ENCODE measurements at regions not wholly inside any gene's neighbourhood (a gene's known extent, or its start where the extent isn't known, plus 50 kb on each side); places are given as distances from the start of the nearest gene placed in this dataset.
A peak's percentile ranks its signal among the peaks of the same experiment; 100 is the strongest.
"Not testable (repeated sequence)": the region's sequence is repeated elsewhere in the genome, so short reads cannot be mapped to it uniquely, and the experiment has no call there.

GRCh38 chr1:88595355-88596002 is 88.6 kb upstream of the PKN2 start:
- no peaks in the 10 kb centered on the region for H3K4me1 ChIP-seq
- DNase-seq, result no peak
- TF ChIP-seq CTCF (IDR thresholded peaks at IDR 0.05), result peak in 3 of 6 experiments; percentile 11 to 33 (median 31)
- TF ChIP-seq EP300 (IDR thresholded peaks at IDR 0.05), result no peak
- TF ChIP-seq POLR2A (IDR thresholded peaks at IDR 0.05), result no peak
- H3K4me3 ChIP-seq, result no peak overlapping the region
- no peaks in the 10 kb centered on the region for H3K27me3 ChIP-seq
- peaks cover 0 to 17% (median 8%) of the 10 kb centered on the region in 4 donors for H3K9me3 ChIP-seq
- H3K36me3 ChIP-seq, result no peaks in the 10 kb centered on the region
- no peak overlapping the region for H3K27ac ChIP-seq
- ATAC-seq (ENCODE audit: low FRiP score in 2 of 2), result no peak
- 52 to 60% methylated on average over 4 of the region's 4 CpGs for WGBS, 2 donors

GRCh38 chr1:88597973-88598372 is 86.1 kb upstream of the PKN2 start:
- not testable (repeated sequence) for H3K36me3 ChIP-seq; DNase-seq; ATAC-seq (ENCODE audit: low FRiP score in 2 of 2); H3K27me3 ChIP-seq; H3K27ac ChIP-seq; H3K4me3 ChIP-seq; H3K4me1 ChIP-seq
- H3K9me3 ChIP-seq, result peaks cover 0 to 17% (median 6%) of the 10 kb centered on the region in 4 donors
- WGBS, 2 donors, result 53 to 60% methylated on average over 1 of the region's 1 CpG

DNA sequence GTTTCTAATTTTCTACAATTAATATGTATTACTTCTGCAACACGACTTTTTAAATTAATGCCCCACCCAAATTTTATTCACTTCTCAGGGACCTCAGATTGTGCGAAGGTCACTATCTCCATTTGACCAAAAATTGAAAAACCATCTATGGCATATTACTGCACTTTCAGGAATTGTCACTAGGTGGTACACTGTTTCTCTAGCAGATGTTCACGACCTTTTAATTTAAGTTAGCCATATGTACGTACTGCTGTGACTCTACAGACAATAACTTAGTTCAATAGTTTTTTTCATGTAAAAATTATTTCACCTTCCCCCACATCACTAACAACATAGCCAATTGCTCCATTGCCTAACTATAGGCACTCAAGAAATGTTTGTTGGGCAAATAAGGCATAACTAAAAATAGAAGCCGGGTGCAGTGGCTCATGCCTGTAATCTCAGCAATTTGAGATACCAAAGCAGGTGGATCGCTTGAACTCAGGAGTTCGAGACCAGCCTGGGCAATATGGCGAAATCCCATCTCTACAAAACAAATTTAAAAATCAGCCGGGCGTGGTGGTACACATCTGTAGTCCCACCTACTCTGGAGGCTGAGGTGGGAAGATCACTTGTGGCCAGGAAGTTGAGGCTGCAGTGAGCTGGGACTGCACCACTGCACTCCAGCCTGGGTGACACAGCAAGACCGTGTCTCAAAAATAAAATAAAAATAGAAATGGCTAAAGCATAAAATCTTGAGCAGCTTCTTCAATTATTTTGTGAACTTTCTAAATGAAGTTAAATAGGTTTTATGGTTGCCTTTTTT is 75.7 kb upstream of the PKN2 start:
- Histone ChIP-seq H3K4me3 (no peak overlapping the region), H3K4me1 (no peaks in the 10 kb centered on the region), H3K27me3 (no peaks in the 10 kb centered on the region), H3K9me3 (no peaks in the 10 kb centered on the region), H3K36me3 (no peaks in the 10 kb centered on the region), H3K27ac (no peak overlapping the region)
- ATAC-seq (ENCODE audit: low FRiP score in 2 of 2) (no peak), DNase-seq (no peak)
- WGBS, 2 donors, result 57 to 59% methylated on average over 11 of the region's 11 CpGs
- no peak for TF ChIP-seq POLR2AphosphoS5 (IDR thresholded peaks at IDR 0.05)
- TF ChIP-seq CTCF (IDR thresholded peaks at IDR 0.05), result peak in 5 of 6 experiments; percentile 20 to 29 (median 24)

DNA sequence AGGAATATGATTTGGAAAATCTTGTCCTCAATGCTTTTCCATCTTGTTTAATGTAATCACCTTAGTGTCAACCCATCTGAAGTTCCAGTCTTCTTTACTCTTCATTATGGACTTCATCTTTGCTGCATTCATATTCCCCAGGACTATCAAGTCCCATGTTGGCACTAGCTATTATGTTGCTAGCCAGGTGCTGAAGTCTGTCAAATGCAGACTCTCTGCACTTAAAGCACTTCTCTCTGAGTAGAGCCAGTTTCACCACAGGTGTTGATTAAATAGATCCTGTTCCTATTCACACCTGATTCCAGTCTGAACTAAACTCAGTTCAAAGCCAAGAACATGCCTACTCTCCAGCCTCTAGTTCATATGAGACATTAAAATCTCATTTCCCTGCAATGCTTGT is 75.0 kb upstream of the PKN2 start:
- no peak overlapping the region for H3K4me3 ChIP-seq
- no peaks in the 10 kb centered on the region for H3K4me1 ChIP-seq
- H3K27ac ChIP-seq, result no peak overlapping the region
- H3K36me3 ChIP-seq, result no peaks in the 10 kb centered on the region
- H3K27me3 ChIP-seq, result no peaks in the 10 kb centered on the region
- no peaks in the 10 kb centered on the region for H3K9me3 ChIP-seq
- DNase-seq (no peak), ATAC-seq (ENCODE audit: low FRiP score in 2 of 2) (no peak)
- TF ChIP-seq POLR2AphosphoS5 (IDR thresholded peaks at IDR 0.05), result no peak
- no peak for TF ChIP-seq EP300 (IDR thresholded peaks at IDR 0.05)
- no peak for TF ChIP-seq CTCF (IDR thresholded peaks at IDR 0.05)
- no peak for TF ChIP-seq POLR2A (IDR thresholded peaks at IDR 0.05)

DNA sequence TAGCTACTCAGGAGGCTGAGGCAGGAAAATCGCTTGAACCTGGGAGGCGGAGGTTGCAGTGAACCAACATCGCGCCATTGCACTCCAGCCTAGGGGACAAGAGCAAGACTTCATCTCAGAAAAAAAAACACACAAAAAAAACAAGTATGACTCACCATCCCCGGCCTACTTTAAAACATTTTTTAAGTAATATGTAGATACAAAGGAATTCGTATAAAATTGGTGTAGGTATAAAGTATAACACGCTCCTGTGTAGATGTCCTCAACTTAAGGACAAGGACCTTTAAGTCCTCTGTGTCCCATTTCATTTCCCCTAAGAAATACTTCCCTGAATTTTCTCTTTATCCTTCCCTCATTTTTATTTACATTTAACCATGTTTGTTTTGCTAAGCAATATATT is 73.4 kb upstream of the PKN2 start:
- no peaks in the 10 kb centered on the region for H3K36me3 ChIP-seq
- TF ChIP-seq EP300 (IDR thresholded peaks at IDR 0.05), result no peak
- H3K4me1 ChIP-seq, result no peaks in the 10 kb centered on the region
- no peak overlapping the region for H3K4me3 ChIP-seq
- H3K27me3 ChIP-seq, result no peaks in the 10 kb centered on the region
- no peak overlapping the region for H3K27ac ChIP-seq
- H3K9me3 ChIP-seq, result no peaks in the 10 kb centered on the region
- ATAC-seq (ENCODE audit: low FRiP score in 2 of 2) (no peak), DNase-seq (no peak)
- 92% methylated on average over 7 of the region's 7 CpGs for WGBS, 2 donors

- no peaks in the 10 kb centered on the region for H3K4me1 ChIP-seq
- no peak for DNase-seq
- no peaks in the 10 kb centered on the region for H3K27me3 ChIP-seq
- H3K9me3 ChIP-seq, result no peaks in the 10 kb centered on the region
- no peaks in the 10 kb centered on the region for H3K36me3 ChIP-seq
- WGBS, 2 donors, result 62 to 69% methylated on average over 2 of the region's 2 CpGs
- ATAC-seq (ENCODE audit: low FRiP score in 2 of 2), result no peak
- H3K4me3 ChIP-seq, result no peak overlapping the region
- H3K27ac ChIP-seq, result no peak overlapping the region
- TF ChIP-seq POLR2AphosphoS5 (IDR thresholded peaks at IDR 0.05), result no peak
- TF ChIP-seq EP300 (IDR thresholded peaks at IDR 0.05), result no peak
- TF ChIP-seq POLR2A (IDR thresholded peaks at IDR 0.05), result no peak
- TF ChIP-seq CTCF (IDR thresholded peaks at IDR 0.05), result no peak
These were observed 71.8 kb upstream of the PKN2 start for GRCh38 chr1:88612292-88612691.
